Breast epithelium (tissue), 3 donors: ENCODE measurements at regions not wholly inside any gene's neighbourhood (a gene's known extent, or its start where the extent isn't known, plus 50 kb on each side); places are given as distances from the start of the nearest gene placed in this dataset.

Experiments used
- CTCF ChIP-seq, 3 donors: fragments of 450-650 bp; IDR thresholded peaks; one replicate each; pipeline ENCODE4 v1.5.1; 2016 to 2017; ENCODE audit warnings: antibody characterized with exemption in 3 of 3, mild to moderate bottlenecking in 3 of 3, moderate library complexity in 3 of 3
- POLR2A ChIP-seq: fragments of 450-650 bp; IDR thresholded peaks from one replicate; pipeline ENCODE4 v1.6.1; 2016; ENCODE audit warnings: antibody characterized with exemption, mild to moderate bottlenecking, moderate library complexity

- TF ChIP-seq POLR2A (no peak), CTCF (IDR thresholded peaks at IDR 0.05) (no peak)
Observed at GRCh38 chr5:20215257-20215656, 227.3 kb upstream of the CDH18 start.
